SU-DHL-6 (cell line): ENCODE measurements at regions not wholly inside any gene's neighbourhood (a gene's known extent, or its start where the extent isn't known, plus 50 kb on each side); places are given as distances from the start of the nearest gene placed in this dataset.

Experiments
- H2AFZ ChIP-seq: fragments of 200-600 bp; sonication (generic); 2 replicates; pipeline ENCODE4 v1.6.1; 2014; ENCODE audit warnings: low read depth, mild to moderate bottlenecking, moderate library complexity, mixed read lengths, antibody characterized with exemption, low read length; ENCODE audit not compliant: severe bottlenecking
- H3F3A ChIP-seq: fragments of 200-600 bp; shearing (Covaris generic); 2 replicates; pipeline ENCODE4 v1.6.0; 2016; ENCODE audit warnings: antibody characterized with exemption, mild to moderate bottlenecking; ENCODE audit not compliant: insufficient read depth
- H3K27ac ChIP-seq: fragments of 200-600 bp; sonication (generic); 2 replicates; pipeline ENCODE4 v1.5.1; 2016; ENCODE audit warnings: low read depth, mild to moderate bottlenecking, low read length, moderate library complexity, mixed read lengths
- H3K27me3 ChIP-seq: fragments of 200-600 bp; sonication (generic), shearing (Covaris generic); 2 replicates; pipeline ENCODE4 v1.6.0; 2014; ENCODE audit warnings: mild to moderate bottlenecking, low read length
- H3K36me3 ChIP-seq: fragments of 200-600 bp; sonication (generic); 2 replicates; pipeline ENCODE4 v1.6.1; 2014; ENCODE audit warnings: mild to moderate bottlenecking, low read length, mixed read lengths
- H3K4me2 ChIP-seq: fragments of 300-600, 200-600 bp; shearing (Covaris generic), sonication (generic); 2 replicates; pipeline ENCODE4 v1.6.0; 2014; ENCODE audit warnings: low read length, low read depth, mild to moderate bottlenecking; ENCODE audit not compliant: poor library complexity, severe bottlenecking
- H3K4me3 ChIP-seq: fragments of 200-600 bp; sonication (generic); 2 replicates; pipeline ENCODE4 v1.5.1; 2014; ENCODE audit warnings: antibody characterized with exemption, low read length, mild to moderate bottlenecking, mixed read lengths; ENCODE audit not compliant: insufficient read depth, poor library complexity, severe bottlenecking
- H3K79me2 ChIP-seq: fragments of 200-600 bp; sonication (generic); 2 replicates; pipeline ENCODE4 v1.6.1; 2014; ENCODE audit warnings: mild to moderate bottlenecking, low read length, moderate library complexity; ENCODE audit not compliant: insufficient read depth
- H3K9ac ChIP-seq: fragments of 200-600 bp; sonication (generic); 2 replicates; pipeline ENCODE4 v1.7.0; 2014; ENCODE audit warnings: mild to moderate bottlenecking, low read length
- H3K9me2 ChIP-seq: fragments of 200-600 bp; sonication (generic); replicated peaks from 2 replicates; pipeline ENCODE4 v1.6.1; 2014; ENCODE audit warnings: low read length; ENCODE audit not compliant: insufficient read depth
- H3K9me3 ChIP-seq: fragments of 200-600 bp; sonication (generic); 2 replicates; pipeline ENCODE4 v1.6.1; 2014; ENCODE audit warnings: low read length, mixed read lengths; ENCODE audit not compliant: insufficient read depth
- H4K20me1 ChIP-seq: fragments of 200-600 bp; sonication (generic); 2 replicates; pipeline ENCODE4 v1.6.1; 2014; ENCODE audit warnings: low read depth, mild to moderate bottlenecking, antibody characterized with exemption, low read length, moderate library complexity, mixed read lengths
- EZH2phosphoT487 ChIP-seq: fragments of 200-600 bp; sonication (generic), shearing (Covaris generic); conservative IDR thresholded peaks from 2 replicates; pipeline ENCODE4 v1.6.1; 2018; ENCODE audit warnings: mild to moderate bottlenecking, antibody characterized with exemption, low read length, moderate library complexity, mixed read lengths
- TF ChIP-seq, protein P1 (sequence below): fragments of 200-600 bp; sonication (generic); IDR thresholded peaks from one replicate; pipeline ENCODE4 v1.5.1; 2017; ENCODE audit warnings: antibody characterized with exemption, mild to moderate bottlenecking, low read length, moderate library complexity; ENCODE audit not compliant: insufficient read depth, poor library complexity, severe bottlenecking

DNA sequence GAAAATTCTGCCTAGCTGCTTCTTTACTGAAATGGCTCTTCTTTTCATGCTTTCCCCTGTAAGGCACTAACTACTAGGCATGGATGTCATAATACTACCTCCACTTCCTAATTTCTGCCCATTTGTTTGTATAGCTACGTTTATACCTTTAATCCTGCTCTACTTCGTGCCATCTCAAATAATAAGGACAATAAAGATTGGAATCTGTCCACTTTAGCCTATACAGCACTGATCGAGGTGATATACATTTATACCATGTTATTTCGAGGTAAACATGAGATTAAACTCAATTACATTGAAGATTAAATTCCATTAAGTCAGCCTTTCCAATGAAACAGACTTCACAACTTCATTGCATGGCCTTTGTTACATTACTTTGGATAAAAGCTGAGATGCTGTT, 390.6 kb upstream of the MARCKS start:
- H4K20me1 ChIP-seq, result no peaks in the 10 kb centered on the region
- no peaks in the 10 kb centered on the region for H3K79me2 ChIP-seq
- H3K27ac ChIP-seq, result no peak overlapping the region
- H3K9ac ChIP-seq, result no peak overlapping the region
- H3K36me3 ChIP-seq, result no peaks in the 10 kb centered on the region
- H3K4me2 ChIP-seq, result no peak overlapping the region
- H2AFZ ChIP-seq, result no peak overlapping the region
- no peaks in the 10 kb centered on the region for H3F3A ChIP-seq
- TF ChIP-seq, protein P1, sequence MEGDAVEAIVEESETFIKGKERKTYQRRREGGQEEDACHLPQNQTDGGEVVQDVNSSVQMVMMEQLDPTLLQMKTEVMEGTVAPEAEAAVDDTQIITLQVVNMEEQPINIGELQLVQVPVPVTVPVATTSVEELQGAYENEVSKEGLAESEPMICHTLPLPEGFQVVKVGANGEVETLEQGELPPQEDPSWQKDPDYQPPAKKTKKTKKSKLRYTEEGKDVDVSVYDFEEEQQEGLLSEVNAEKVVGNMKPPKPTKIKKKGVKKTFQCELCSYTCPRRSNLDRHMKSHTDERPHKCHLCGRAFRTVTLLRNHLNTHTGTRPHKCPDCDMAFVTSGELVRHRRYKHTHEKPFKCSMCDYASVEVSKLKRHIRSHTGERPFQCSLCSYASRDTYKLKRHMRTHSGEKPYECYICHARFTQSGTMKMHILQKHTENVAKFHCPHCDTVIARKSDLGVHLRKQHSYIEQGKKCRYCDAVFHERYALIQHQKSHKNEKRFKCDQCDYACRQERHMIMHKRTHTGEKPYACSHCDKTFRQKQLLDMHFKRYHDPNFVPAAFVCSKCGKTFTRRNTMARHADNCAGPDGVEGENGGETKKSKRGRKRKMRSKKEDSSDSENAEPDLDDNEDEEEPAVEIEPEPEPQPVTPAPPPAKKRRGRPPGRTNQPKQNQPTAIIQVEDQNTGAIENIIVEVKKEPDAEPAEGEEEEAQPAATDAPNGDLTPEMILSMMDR, result no peak
- TF ChIP-seq EZH2phosphoT487, result no peak
- no peaks in the 10 kb centered on the region for H3K27me3 ChIP-seq
- H3K9me2 ChIP-seq, result no peaks in the 10 kb centered on the region
- H3K9me3 ChIP-seq, result no peaks in the 10 kb centered on the region
- H3K4me3 ChIP-seq, result no peak overlapping the region

DNA sequence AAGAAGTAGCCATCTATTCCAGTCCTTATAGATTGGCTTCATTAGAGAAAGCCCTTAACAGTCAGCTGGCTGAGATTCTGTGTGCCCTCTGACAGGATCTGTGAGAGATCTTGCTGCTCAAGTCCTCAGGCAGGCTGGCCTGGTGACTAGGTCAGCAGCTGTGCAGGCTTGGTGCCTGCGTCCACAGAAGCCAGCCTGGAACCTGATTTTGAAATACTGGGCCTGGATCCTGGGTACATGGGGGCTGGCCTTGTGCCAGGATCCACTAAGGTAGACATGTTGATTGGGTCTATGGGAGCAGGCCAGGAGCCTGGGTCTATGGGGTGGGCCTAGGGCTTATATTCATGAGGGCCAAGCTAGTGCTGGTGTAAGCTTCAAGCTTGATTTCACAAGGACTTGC, 381.8 kb upstream of the MARCKS start:
- Histone ChIP-seq H3K9ac (no peak overlapping the region), H3F3A (no peaks in the 10 kb centered on the region), H4K20me1 (no peaks in the 10 kb centered on the region), H3K36me3 (no peaks in the 10 kb centered on the region), H3K79me2 (no peaks in the 10 kb centered on the region), H3K9me2 (no peaks in the 10 kb centered on the region), H3K27me3 (no peaks in the 10 kb centered on the region), H3K27ac (no peak overlapping the region), H3K4me3 (no peak overlapping the region), H3K9me3 (no peaks in the 10 kb centered on the region), H3K4me2 (no peak overlapping the region), H2AFZ (no peak overlapping the region)
- TF ChIP-seq, protein P1, result no peak
- TF ChIP-seq EZH2phosphoT487, result no peak

GRCh38 chr6:113476937-113477839, 380.0 kb upstream of the MARCKS start:
- Histone ChIP-seq H3K4me2 (no peak overlapping the region), H3K27ac (no peak overlapping the region), H3K9me3 (no peaks in the 10 kb centered on the region), H4K20me1 (no peaks in the 10 kb centered on the region), H3K79me2 (no peaks in the 10 kb centered on the region), H3K27me3 (no peaks in the 10 kb centered on the region), H3K36me3 (no peaks in the 10 kb centered on the region), H3K4me3 (no peak overlapping the region), H3K9me2 (no peaks in the 10 kb centered on the region), H3K9ac (no peak overlapping the region), H2AFZ (no peak overlapping the region), H3F3A (no peaks in the 10 kb centered on the region)
- TF ChIP-seq, protein P1, result no peak
- TF ChIP-seq EZH2phosphoT487, result no peak
